SK-N-MC (cell line): ENCODE measurements at regions not wholly inside any gene's neighbourhood (a gene's known extent, or its start where the extent isn't known, plus 50 kb on each side); places are given as distances from the start of the nearest gene placed in this dataset.

Experiments used
- EZH2 ChIP-seq: fragments of 200-600 bp; sonication (generic); IDR thresholded peaks from one replicate; pipeline ENCODE4 v1.6.1; 2017; ENCODE audit warnings: antibody characterized with exemption
- FOXP2 ChIP-seq: optimal IDR thresholded peaks from 2 replicates; pipeline ENCODE3; 2011; ENCODE audit warnings: mild to moderate bottlenecking, moderate library complexity; ENCODE audit not compliant: insufficient read depth; ENCODE audit errors: extremely low read length, control extremely low read depth
- POLR2AphosphoS5 ChIP-seq: IDR thresholded peaks from 2 replicates; pipeline ENCODE4 v1.6.1; 2012; ENCODE audit warnings: mild to moderate bottlenecking, low read depth, low read length, borderline replicate concordance

- TF ChIP-seq EZH2: no peak
- TF ChIP-seq POLR2AphosphoS5: no peak
- no peak for TF ChIP-seq FOXP2
These were observed 215.2 kb upstream of the THSD7B start for GRCh38 chr2:136550181-136550580.
